Stomach (tissue), 4 donors: ENCODE measurements at regions not wholly inside any gene's neighbourhood (a gene's known extent, or its start where the extent isn't known, plus 50 kb on each side); places are given as distances from the start of the nearest gene placed in this dataset.

ENCODE experiments used
- CTCF ChIP-seq, 7 experiments: fragments of 450-650 bp in 4 of 7; fragments of 200-600 bp in 3 of 7; sonication (generic) in 3 of 7; IDR thresholded peaks; one replicate each; pipeline ENCODE4 v1.5.1; 2016 to 2019; ENCODE audit warnings: antibody characterized with exemption in 7 of 7, control low read depth in 2 of 7, mild to moderate bottlenecking in 1 of 7
- POLR2A ChIP-seq, 4 donors: fragments of 450-650 bp; IDR thresholded peaks; one replicate each; pipeline ENCODE4 v1.6.1; 2016; ENCODE audit warnings: antibody characterized with exemption in 4 of 4, control low read depth in 2 of 4, mild to moderate bottlenecking in 1 of 4, moderate library complexity in 1 of 4
- POLR2AphosphoS5 ChIP-seq, 3 donors: sonication (generic); formaldehyde crosslinking; IDR thresholded peaks; one replicate each; pipeline ENCODE4 v1.6.1; 2016; ENCODE audit warnings: antibody characterized with exemption in 3 of 3

GRCh38 chr2:57979158-57979557 is 67.4 kb upstream of the VRK2 start:
- TF ChIP-seq CTCF (IDR thresholded peaks at IDR 0.05) (no peak), POLR2A (IDR thresholded peaks at IDR 0.05) (no peak), POLR2AphosphoS5 (IDR thresholded peaks at IDR 0.05) (no peak)
